ENCODE measurements at regions not wholly inside any gene's neighbourhood (a gene's known extent, or its start where the extent isn't known, plus 50 kb on each side); places are given as distances from the start of the nearest gene placed in this dataset.

DNA sequence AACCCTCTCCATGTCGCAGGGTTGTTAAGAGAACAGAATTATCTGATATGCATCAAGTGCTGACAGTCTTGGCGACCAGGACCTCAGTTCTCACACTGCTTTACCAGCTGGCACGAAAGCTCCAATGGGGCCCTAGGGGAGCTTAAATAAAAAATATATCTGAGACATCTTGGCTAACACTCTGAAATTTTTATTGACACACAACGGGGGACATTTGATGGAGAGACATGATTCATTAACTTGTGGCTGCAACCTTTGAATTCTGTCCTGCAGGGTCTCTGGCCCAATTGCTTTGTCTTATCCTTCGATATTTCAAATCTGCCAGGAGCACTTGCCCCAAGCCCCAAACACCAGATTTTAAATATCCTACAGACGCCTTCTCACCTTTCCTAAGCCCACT lies 567.0 kb downstream of the AJAP1 start:
- Histone ChIP-seq H2AFZ (ENCODE audit: insufficient read depth, low read depth, low read length, poor library complexity, severe bottlenecking) (no peak overlapping the region), H3K27me3 (replicated peaks in 1 of 4; ENCODE audit: control extremely low read depth in 1 of 4, control insufficient read depth in 3 of 4, insufficient read depth in 4 of 4, low read length in 3 of 4) (no peaks in the 10 kb centered on the region), H3K4me1 (ENCODE audit: control insufficient read depth in 2 of 2, insufficient read depth in 2 of 2, low read length in 2 of 2) (no peaks in the 10 kb centered on the region), H3K27ac (ENCODE audit: low read length in 2 of 2) (no peak overlapping the region), H4K20me1 (ENCODE audit: control insufficient read depth, insufficient read depth, low read length, poor library complexity, severe bottlenecking) (no peaks in the 10 kb centered on the region), H3K79me2 (ENCODE audit: control insufficient read depth, insufficient read depth, low read length) (no peaks in the 10 kb centered on the region), H3K4me2 (replicated peaks; ENCODE audit: low read depth, low read length, poor library complexity, severe bottlenecking) (no peak overlapping the region), H3K9ac (ENCODE audit: low read length) (no peak overlapping the region), H3K36me3 (replicated peaks in 1 of 2; ENCODE audit: control extremely low read depth in 1 of 2, control insufficient read depth in 1 of 2, extremely low read depth in 1 of 2, insufficient read depth in 2 of 2, low read length in 1 of 2) (no peaks in the 10 kb centered on the region), H3K4me3 (ENCODE audit: control extremely low read depth in 1 of 5, extremely low read depth in 1 of 5, insufficient read depth in 1 of 5, low read depth in 2 of 5, low read length in 4 of 5) (no peak overlapping the region), H3K9me3 (ENCODE audit: control extremely low read depth in 1 of 3, control insufficient read depth in 2 of 3, insufficient read depth in 1 of 3, low read length in 2 of 3) (no peaks in the 10 kb centered on the region)
- intact Hi-C loops (cut with micrococcal nuclease) = no loop called here
- Mint-ChIP-seq H3K9me3 (ENCODE audit: insufficient read depth) (no peaks in the 10 kb centered on the region), H3K27ac (no peak overlapping the region), H3K4me1 (no peaks in the 10 kb centered on the region), H3K27me3 (no peaks in the 10 kb centered on the region), H3K4me3 (no peak overlapping the region)
- 89% methylated on average over 4 of the region's 6 CpGs for WGBS (ENCODE audit: insufficient coverage)
- ChIA-PET CTCF (no interaction called here), POLR2A (no interaction called here)
- TF ChIP-seq, protein P1, sequence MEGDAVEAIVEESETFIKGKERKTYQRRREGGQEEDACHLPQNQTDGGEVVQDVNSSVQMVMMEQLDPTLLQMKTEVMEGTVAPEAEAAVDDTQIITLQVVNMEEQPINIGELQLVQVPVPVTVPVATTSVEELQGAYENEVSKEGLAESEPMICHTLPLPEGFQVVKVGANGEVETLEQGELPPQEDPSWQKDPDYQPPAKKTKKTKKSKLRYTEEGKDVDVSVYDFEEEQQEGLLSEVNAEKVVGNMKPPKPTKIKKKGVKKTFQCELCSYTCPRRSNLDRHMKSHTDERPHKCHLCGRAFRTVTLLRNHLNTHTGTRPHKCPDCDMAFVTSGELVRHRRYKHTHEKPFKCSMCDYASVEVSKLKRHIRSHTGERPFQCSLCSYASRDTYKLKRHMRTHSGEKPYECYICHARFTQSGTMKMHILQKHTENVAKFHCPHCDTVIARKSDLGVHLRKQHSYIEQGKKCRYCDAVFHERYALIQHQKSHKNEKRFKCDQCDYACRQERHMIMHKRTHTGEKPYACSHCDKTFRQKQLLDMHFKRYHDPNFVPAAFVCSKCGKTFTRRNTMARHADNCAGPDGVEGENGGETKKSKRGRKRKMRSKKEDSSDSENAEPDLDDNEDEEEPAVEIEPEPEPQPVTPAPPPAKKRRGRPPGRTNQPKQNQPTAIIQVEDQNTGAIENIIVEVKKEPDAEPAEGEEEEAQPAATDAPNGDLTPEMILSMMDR (IDR thresholded peaks at IDR 0.05) = no peak
- ATAC-seq (ENCODE audit: low read depth) = no peak
- no peak for DNase-seq

DNA sequence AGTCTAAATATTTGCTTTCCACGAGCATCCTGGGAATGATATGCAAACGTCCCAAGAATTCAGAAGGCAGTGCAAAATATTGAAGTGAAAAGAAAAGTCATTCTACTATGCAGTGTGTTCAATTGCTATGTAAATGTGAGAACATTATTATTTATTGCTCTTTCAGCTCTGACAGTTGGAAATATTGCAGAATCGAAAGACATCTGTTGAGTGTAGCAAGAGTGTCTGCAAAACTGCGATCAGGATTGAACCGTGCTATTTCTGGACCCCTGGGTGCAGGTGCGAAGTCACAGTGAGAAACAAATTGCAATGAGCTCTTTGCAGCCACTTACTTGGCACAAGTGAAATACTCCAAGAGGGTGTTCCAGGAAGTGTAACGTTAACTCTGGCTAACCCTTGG lies 566.4 kb downstream of the AJAP1 start:
- Mint-ChIP-seq H3K9me3 (ENCODE audit: insufficient read depth) (no peaks in the 10 kb centered on the region), H3K4me3 (no peak overlapping the region), H3K4me1 (no peaks in the 10 kb centered on the region), H3K27ac (no peak overlapping the region), H3K27me3 (no peaks in the 10 kb centered on the region)
- Histone ChIP-seq H3K9ac (ENCODE audit: low read length) (no peak overlapping the region), H3K9me3 (ENCODE audit: control extremely low read depth in 1 of 3, control insufficient read depth in 2 of 3, insufficient read depth in 1 of 3, low read length in 2 of 3) (no peaks in the 10 kb centered on the region), H3K27me3 (replicated peaks in 1 of 4; ENCODE audit: control extremely low read depth in 1 of 4, control insufficient read depth in 3 of 4, insufficient read depth in 4 of 4, low read length in 3 of 4) (no peaks in the 10 kb centered on the region), H4K20me1 (ENCODE audit: control insufficient read depth, insufficient read depth, low read length, poor library complexity, severe bottlenecking) (no peaks in the 10 kb centered on the region), H3K4me3 (ENCODE audit: control extremely low read depth in 1 of 5, extremely low read depth in 1 of 5, insufficient read depth in 1 of 5, low read depth in 2 of 5, low read length in 4 of 5) (no peak overlapping the region), H3K4me1 (ENCODE audit: control insufficient read depth in 2 of 2, insufficient read depth in 2 of 2, low read length in 2 of 2) (no peaks in the 10 kb centered on the region), H3K36me3 (replicated peaks in 1 of 2; ENCODE audit: control extremely low read depth in 1 of 2, control insufficient read depth in 1 of 2, extremely low read depth in 1 of 2, insufficient read depth in 2 of 2, low read length in 1 of 2) (no peaks in the 10 kb centered on the region), H3K79me2 (ENCODE audit: control insufficient read depth, insufficient read depth, low read length) (no peaks in the 10 kb centered on the region), H2AFZ (ENCODE audit: insufficient read depth, low read depth, low read length, poor library complexity, severe bottlenecking) (no peak overlapping the region), H3K27ac (ENCODE audit: low read length in 2 of 2) (no peak overlapping the region), H3K4me2 (replicated peaks; ENCODE audit: low read depth, low read length, poor library complexity, severe bottlenecking) (no peak overlapping the region)
- no peak for DNase-seq
- CTCF ChIA-PET = no interaction called here
- POLR2A ChIA-PET = no interaction called here
- TF ChIP-seq EZH2 (IDR thresholded peaks at IDR 0.05; ENCODE audit: borderline replicate concordance, insufficient read depth, low read depth, low read length, poor library complexity, severe bottlenecking) = no peak
- TF ChIP-seq, protein P1 (IDR thresholded peaks at IDR 0.05) = no peak
- ATAC-seq (ENCODE audit: low read depth) = no peak
- WGBS (ENCODE audit: insufficient coverage) = 82% methylated on average over 6 of the region's 7 CpGs
- intact Hi-C loops (cut with micrococcal nuclease) = no loop called here
